Pulmonary artery endothelial cell (primary cell): ENCODE measurements at regions not wholly inside any gene's neighbourhood (a gene's known extent, or its start where the extent isn't known, plus 50 kb on each side); places are given as distances from the start of the nearest gene placed in this dataset.
"Not testable (repeated sequence)": the region's sequence is repeated elsewhere in the genome, so short reads cannot be mapped to it uniquely, and the experiment has no call there.

Source experiments
- DNase-seq: peaks from one replicate; pipeline ENCODE4 v3.0.0-alpha.2; 2011; ENCODE audit warnings: low read depth, low spot score

- DNase-seq: no peak
Measured at GRCh38 chr5:92568522-92568921, 1012.5 kb downstream of the NR2F1-AS1 start.

- DNase-seq: no peak
Measured at GRCh38 chr5:92567831-92568450, 1013.1 kb downstream of the NR2F1-AS1 start.

- no peak for DNase-seq
Measured at GRCh38 chr5:92566113-92566786, 1014.8 kb downstream of the NR2F1-AS1 start.

GRCh38 chr5:92565673-92566072 lies 1015.3 kb downstream of the NR2F1-AS1 start:
- no peak for DNase-seq

- no peak for DNase-seq
Measured at GRCh38 chr5:92562065-92562464, 1019.0 kb downstream of the NR2F1-AS1 start.

GRCh38 chr5:92561411-92561959 lies 1019.5 kb downstream of the NR2F1-AS1 start:
- no peak for DNase-seq

GRCh38 chr5:92560698-92561401 lies 1020.2 kb downstream of the NR2F1-AS1 start:
- no peak for DNase-seq

- no peak for DNase-seq
Measured at GRCh38 chr5:92559781-92560180, 1021.2 kb downstream of the NR2F1-AS1 start.

- DNase-seq: no peak
Measured at GRCh38 chr5:92559331-92559730, 1021.7 kb downstream of the NR2F1-AS1 start.

GRCh38 chr5:92556747-92557146 lies 1024.3 kb downstream of the NR2F1-AS1 start:
- DNase-seq: no peak

- DNase-seq: no peak
Measured at GRCh38 chr5:92554447-92555085, 1026.5 kb downstream of the NR2F1-AS1 start.

GRCh38 chr5:92553326-92553725 lies 1027.7 kb downstream of the NR2F1-AS1 start:
- DNase-seq: no peak

GRCh38 chr5:92552206-92553160 lies 1028.5 kb downstream of the NR2F1-AS1 start:
- no peak for DNase-seq

- DNase-seq: no peak
Measured at GRCh38 chr5:92548346-92548745, 1032.7 kb downstream of the NR2F1-AS1 start.

GRCh38 chr5:92544596-92544995 lies 1036.4 kb downstream of the NR2F1-AS1 start:
- no peak for DNase-seq

GRCh38 chr5:92544036-92544435 lies 1037.0 kb downstream of the NR2F1-AS1 start:
- DNase-seq: no peak

GRCh38 chr5:92543201-92543600 lies 1037.8 kb downstream of the NR2F1-AS1 start:
- DNase-seq: no peak

GRCh38 chr5:92542017-92542416 lies 1039.0 kb downstream of the NR2F1-AS1 start:
- not testable (repeated sequence) for DNase-seq

GRCh38 chr5:92527311-92528078 lies 1053.5 kb downstream of the NR2F1-AS1 start:
- no peak for DNase-seq

- no peak for DNase-seq
Measured at GRCh38 chr5:92525131-92525530, 1055.9 kb downstream of the NR2F1-AS1 start.
